Tibial nerve (tissue), 4 donors: ENCODE measurements at regions not wholly inside any gene's neighbourhood (a gene's known extent, or its start where the extent isn't known, plus 50 kb on each side); places are given as distances from the start of the nearest gene placed in this dataset.

Experiments
- CTCF ChIP-seq, 5 experiments: fragments of 200-600 bp in 3 of 5; fragments of 450-650 bp in 2 of 5; sonication (generic) in 3 of 5; IDR thresholded peaks; one replicate each; pipeline ENCODE4 v1.5.1; 2016 to 2019; ENCODE audit warnings: antibody characterized with exemption in 5 of 5, mild to moderate bottlenecking in 3 of 5, moderate library complexity in 2 of 5
- EP300 ChIP-seq, 2 donors: sonication (generic); formaldehyde crosslinking; IDR thresholded peaks; one replicate each; pipeline ENCODE4 v1.6.1; 2017; ENCODE audit warnings: antibody characterized with exemption in 2 of 2, mild to moderate bottlenecking in 1 of 2

DNA sequence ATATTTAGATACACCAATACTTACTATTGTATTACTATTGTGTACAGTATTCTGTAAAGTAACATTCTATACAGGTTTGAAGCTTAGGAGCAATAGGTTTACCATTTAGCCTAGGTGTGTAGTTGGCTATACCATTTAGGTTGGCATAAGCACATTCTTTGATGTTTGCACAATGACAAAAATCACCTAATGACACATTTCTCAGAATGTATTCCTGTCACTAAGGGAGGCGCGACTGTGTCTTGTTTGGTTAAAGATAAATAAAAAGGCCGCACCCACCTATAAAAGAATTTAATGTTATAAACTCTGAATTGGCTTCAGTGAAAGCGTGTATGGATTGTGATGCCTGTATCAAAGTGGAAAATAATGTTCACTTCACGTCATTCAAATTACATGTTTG lies 1815.4 kb upstream of the CDH6 start:
- no peak for TF ChIP-seq CTCF (IDR thresholded peaks at IDR 0.05)
- TF ChIP-seq EP300 (IDR thresholded peaks at IDR 0.05): no peak
